RWPE2 (cell line): ENCODE measurements at regions not wholly inside any gene's neighbourhood (a gene's known extent, or its start where the extent isn't known, plus 50 kb on each side); places are given as distances from the start of the nearest gene placed in this dataset.

ENCODE experiments used
- ATAC-seq: fragments of 200-7000 bp; cut with Tn5 transposase; 3 replicates; pipeline ENCODE4 v1.9.1; 2021; ENCODE audit warnings: low read depth
- DNase-seq: peaks from one replicate; pipeline ENCODE4 v3.0.0-alpha.2; 2020; ENCODE audit warnings: low spot score
- H3K27ac ChIP-seq: fragments of 450-650 bp; 2 replicates; pipeline ENCODE4 v1.5.1; 2017; ENCODE audit warnings: mild to moderate bottlenecking; ENCODE audit not compliant: poor library complexity, severe bottlenecking
- H3K27me3 ChIP-seq: fragments of 250-450 bp; sonication (Bioruptor Pico); 2 replicates; pipeline ENCODE4 v1.5.1; 2021; ENCODE audit warnings: mild to moderate bottlenecking, moderate library complexity; ENCODE audit not compliant: insufficient read depth, poor library complexity, severe bottlenecking
- H3K36me3 ChIP-seq: fragments of 250-450 bp; sonication (Bioruptor Pico); 2 replicates; pipeline ENCODE4 v1.5.1; 2020; ENCODE audit warnings: low read depth, mild to moderate bottlenecking, moderate library complexity
- H3K4me1 ChIP-seq: fragments of 250-450 bp; sonication (Bioruptor Pico); 2 replicates; pipeline ENCODE4 v1.5.1; 2021; ENCODE audit warnings: mild to moderate bottlenecking, moderate library complexity; ENCODE audit not compliant: insufficient read depth, poor library complexity, severe bottlenecking
- H3K4me3 ChIP-seq: fragments of 250-450 bp; sonication (Bioruptor Pico); 2 replicates; pipeline ENCODE4 v1.5.1; 2021; ENCODE audit warnings: mild to moderate bottlenecking, moderate library complexity; ENCODE audit not compliant: severe bottlenecking
- H3K9me3 ChIP-seq: fragments of 250-450 bp; sonication (Bioruptor Pico); 2 replicates; pipeline ENCODE4 v1.5.1; 2021; ENCODE audit warnings: mild to moderate bottlenecking, moderate library complexity; ENCODE audit not compliant: severe bottlenecking
- TF ChIP-seq, protein P1 (sequence below): fragments of 450-650 bp; IDR thresholded peaks from one replicate; pipeline ENCODE4 v1.5.1; 2017; ENCODE audit warnings: mild to moderate bottlenecking, moderate library complexity; ENCODE audit not compliant: poor library complexity, severe bottlenecking

DNA sequence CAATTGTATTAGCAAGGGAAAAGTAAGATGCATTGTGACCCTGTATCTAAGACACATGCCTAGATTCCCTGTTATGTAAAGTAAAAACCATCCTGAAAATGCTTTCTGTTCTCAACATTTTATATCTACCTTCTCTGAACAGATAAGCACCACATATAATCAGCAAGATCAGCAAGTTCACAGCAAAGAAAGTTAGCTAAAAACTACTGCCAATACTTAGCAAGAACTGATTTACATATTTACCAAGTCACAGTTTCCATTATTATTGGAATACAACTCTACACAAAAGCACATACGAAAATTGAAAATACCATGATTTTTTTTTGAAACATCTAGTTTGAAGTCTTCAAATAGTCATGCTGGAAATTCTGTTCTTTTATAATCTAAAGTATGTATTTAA, 1118.1 kb downstream of the TAF11L14 start:
- no peaks in the 10 kb centered on the region for H3K36me3 ChIP-seq
- no peaks in the 10 kb centered on the region for H3K27me3 ChIP-seq
- no peaks in the 10 kb centered on the region for H3K9me3 ChIP-seq
- H3K27ac ChIP-seq: no peak overlapping the region
- H3K4me1 ChIP-seq: no peaks in the 10 kb centered on the region
- H3K4me3 ChIP-seq: no peak overlapping the region
- DNase-seq: no peak
- TF ChIP-seq, protein P1, sequence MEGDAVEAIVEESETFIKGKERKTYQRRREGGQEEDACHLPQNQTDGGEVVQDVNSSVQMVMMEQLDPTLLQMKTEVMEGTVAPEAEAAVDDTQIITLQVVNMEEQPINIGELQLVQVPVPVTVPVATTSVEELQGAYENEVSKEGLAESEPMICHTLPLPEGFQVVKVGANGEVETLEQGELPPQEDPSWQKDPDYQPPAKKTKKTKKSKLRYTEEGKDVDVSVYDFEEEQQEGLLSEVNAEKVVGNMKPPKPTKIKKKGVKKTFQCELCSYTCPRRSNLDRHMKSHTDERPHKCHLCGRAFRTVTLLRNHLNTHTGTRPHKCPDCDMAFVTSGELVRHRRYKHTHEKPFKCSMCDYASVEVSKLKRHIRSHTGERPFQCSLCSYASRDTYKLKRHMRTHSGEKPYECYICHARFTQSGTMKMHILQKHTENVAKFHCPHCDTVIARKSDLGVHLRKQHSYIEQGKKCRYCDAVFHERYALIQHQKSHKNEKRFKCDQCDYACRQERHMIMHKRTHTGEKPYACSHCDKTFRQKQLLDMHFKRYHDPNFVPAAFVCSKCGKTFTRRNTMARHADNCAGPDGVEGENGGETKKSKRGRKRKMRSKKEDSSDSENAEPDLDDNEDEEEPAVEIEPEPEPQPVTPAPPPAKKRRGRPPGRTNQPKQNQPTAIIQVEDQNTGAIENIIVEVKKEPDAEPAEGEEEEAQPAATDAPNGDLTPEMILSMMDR: no peak
- no peak for ATAC-seq

DNA sequence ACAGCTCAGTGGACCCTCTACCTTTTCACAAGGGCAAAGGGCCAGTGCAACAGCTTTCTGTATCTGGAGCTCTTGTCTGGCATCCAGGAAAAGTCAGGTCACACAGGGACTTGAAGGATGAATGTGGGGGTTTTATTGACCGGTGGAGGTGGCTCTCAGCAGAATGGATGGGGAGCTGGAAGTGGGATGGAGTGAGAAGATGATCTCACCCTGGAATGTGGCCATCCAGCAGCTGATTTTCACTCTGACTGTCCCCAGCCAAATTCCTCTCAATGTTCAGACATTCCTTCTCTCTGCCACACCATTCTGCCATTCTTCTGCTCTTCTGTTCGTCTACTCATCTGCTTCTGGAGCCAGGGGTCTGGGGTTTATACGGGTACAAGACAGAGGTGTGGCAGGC, 1119.9 kb downstream of the TAF11L14 start:
- ATAC-seq (no peak), DNase-seq (no peak)
- TF ChIP-seq, protein P1: no peak
- H3K27me3 ChIP-seq: no peaks in the 10 kb centered on the region
- H3K27ac ChIP-seq: no peak overlapping the region
- H3K36me3 ChIP-seq: no peaks in the 10 kb centered on the region
- H3K4me3 ChIP-seq: no peak overlapping the region
- no peaks in the 10 kb centered on the region for H3K9me3 ChIP-seq
- no peaks in the 10 kb centered on the region for H3K4me1 ChIP-seq

DNA sequence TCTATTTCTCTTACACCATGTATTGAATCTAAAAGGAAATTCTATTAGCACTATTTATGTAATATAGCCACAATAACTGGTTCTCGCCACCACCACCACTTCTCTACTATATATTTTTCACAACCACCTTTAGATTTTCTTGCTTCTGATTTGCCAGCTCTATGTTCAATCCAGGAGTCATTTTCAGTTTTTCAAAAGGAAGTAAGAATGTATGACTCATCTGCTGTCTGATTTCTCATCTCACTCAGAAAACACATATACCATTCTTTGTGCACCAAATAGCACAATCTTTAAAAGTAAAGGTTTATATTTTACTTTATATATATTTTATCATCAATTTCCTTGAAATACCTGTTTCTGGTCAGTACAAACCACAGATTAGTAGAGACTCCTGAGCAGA, 1127.5 kb downstream of the TAF11L14 start:
- Histone ChIP-seq H3K4me3 (no peak overlapping the region), H3K9me3 (no peaks in the 10 kb centered on the region), H3K27me3 (no peaks in the 10 kb centered on the region), H3K27ac (no peak overlapping the region), H3K4me1 (peaks cover 10% of the 10 kb centered on the region), H3K36me3 (no peaks in the 10 kb centered on the region)
- ATAC-seq: peak; percentile 81
- no peak for DNase-seq
- TF ChIP-seq, protein P1: no peak

DNA sequence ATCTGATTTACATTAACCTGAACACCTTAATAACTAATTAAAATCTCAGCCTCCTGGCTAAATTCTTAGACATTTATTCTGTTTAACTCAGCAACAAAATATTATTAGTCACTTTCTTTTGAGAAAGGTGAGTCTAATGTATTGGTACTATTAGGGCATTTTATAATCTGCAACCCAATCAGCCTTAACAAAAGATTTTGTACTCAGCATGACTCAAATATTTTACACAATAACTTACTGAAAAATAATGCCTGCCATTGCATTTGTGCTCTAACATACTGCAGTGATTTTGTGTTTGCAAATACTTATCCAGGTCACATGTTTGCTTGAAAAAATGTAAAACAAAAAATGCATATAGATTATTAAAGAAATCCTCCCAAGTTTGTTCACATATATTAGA, 1129.9 kb downstream of the TAF11L14 start:
- Histone ChIP-seq H3K9me3 (no peaks in the 10 kb centered on the region), H3K27ac (no peak overlapping the region), H3K4me3 (no peak overlapping the region), H3K27me3 (no peaks in the 10 kb centered on the region), H3K4me1 (peaks cover 10% of the 10 kb centered on the region), H3K36me3 (no peaks in the 10 kb centered on the region)
- DNase-seq: no peak
- ATAC-seq: 0 out of 3 replicates have a peak, but pooled peaks have one; percentile 42
- TF ChIP-seq, protein P1: no peak

DNA sequence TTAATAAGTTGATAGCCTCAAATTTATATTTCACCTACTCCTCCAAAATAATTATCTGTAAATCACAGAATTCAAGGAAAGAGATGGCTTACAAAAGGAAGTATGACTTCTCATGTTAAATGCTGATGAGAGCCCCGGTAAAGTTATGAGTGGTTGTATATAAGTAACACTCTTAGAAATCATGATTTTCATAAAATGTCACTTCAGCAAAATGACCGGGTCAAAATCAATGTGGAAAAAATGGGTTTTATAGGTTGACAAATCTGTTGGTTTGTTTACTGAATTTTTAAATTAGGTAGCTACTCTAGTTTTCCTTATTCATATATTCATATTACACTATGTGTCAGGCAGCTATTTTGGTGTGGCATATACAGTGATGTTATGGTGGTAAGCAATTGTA, 1131.0 kb downstream of the TAF11L14 start:
- TF ChIP-seq, protein P1: no peak
- ATAC-seq (no peak), DNase-seq (no peak)
- Histone ChIP-seq H3K4me1 (peaks cover 10% of the 10 kb centered on the region), H3K9me3 (no peaks in the 10 kb centered on the region), H3K27ac (no peak overlapping the region), H3K27me3 (no peaks in the 10 kb centered on the region), H3K4me3 (no peak overlapping the region), H3K36me3 (no peaks in the 10 kb centered on the region)
